H9 (cell line): ENCODE measurements at regions not wholly inside any gene's neighbourhood (a gene's known extent, or its start where the extent isn't known, plus 50 kb on each side); places are given as distances from the start of the nearest gene placed in this dataset.

Experiments
- DNase-seq: peaks from one replicate; pipeline ENCODE4 v3.0.0-alpha.2; 2017
- H2AFZ ChIP-seq: one replicate; pipeline ENCODE4 v1.6.1; 2013; ENCODE audit warnings: mild to moderate bottlenecking, low read length, control low read depth, moderate library complexity
- H2AK5ac ChIP-seq: 2 replicates; pipeline ENCODE4 v1.6.1; 2013; ENCODE audit warnings: low read length, control low read depth, mixed read lengths; ENCODE audit not compliant: insufficient read length
- H2BK120ac ChIP-seq: one replicate; pipeline ENCODE4 v1.6.1; 2013; ENCODE audit warnings: low read depth, mild to moderate bottlenecking, low read length, control low read depth, inconsistent platforms; ENCODE audit not compliant: poor library complexity, severe bottlenecking
- H2BK12ac ChIP-seq: 2 replicates; pipeline ENCODE4 v1.6.1; 2013; ENCODE audit warnings: low read length, control low read depth, mixed read lengths, low read depth; ENCODE audit not compliant: insufficient read length
- H2BK15ac ChIP-seq: 2 replicates; pipeline ENCODE4 v1.6.1; 2013; ENCODE audit warnings: low read depth, low read length, control low read depth
- H2BK20ac ChIP-seq: one replicate; pipeline ENCODE4 v1.6.1; 2013; ENCODE audit warnings: low read depth, mild to moderate bottlenecking, low read length, control low read depth, inconsistent platforms; ENCODE audit not compliant: poor library complexity, severe bottlenecking
- H2BK5ac ChIP-seq: 2 replicates; pipeline ENCODE4 v1.6.1; 2013; ENCODE audit warnings: low read length, control low read depth, mixed read lengths; ENCODE audit not compliant: insufficient read length
- H3K14ac ChIP-seq: 2 replicates; pipeline ENCODE4 v1.6.1; 2013; ENCODE audit warnings: low read length, control low read depth; ENCODE audit not compliant: insufficient read depth
- H3K18ac ChIP-seq: 2 replicates; pipeline ENCODE4 v1.6.1; 2013; ENCODE audit warnings: low read depth, mild to moderate bottlenecking, mixed read lengths, low read length, control low read depth; ENCODE audit not compliant: insufficient read length
- H3K23ac ChIP-seq: 2 replicates; pipeline ENCODE4 v1.6.1; 2013; ENCODE audit warnings: low read length, control low read depth, mixed read lengths, low read depth; ENCODE audit not compliant: insufficient read length
- H3K23me2 ChIP-seq: 2 replicates; pipeline ENCODE4 v1.6.1; 2013; ENCODE audit warnings: low read depth, mild to moderate bottlenecking, mixed read lengths, low read length, control low read depth; ENCODE audit not compliant: insufficient read length, poor library complexity, severe bottlenecking
- H3K27ac ChIP-seq: 2 replicates; pipeline ENCODE4 v1.5.1; 2013; ENCODE audit warnings: low read length, control low read depth, mixed read lengths, low read depth; ENCODE audit not compliant: insufficient read length
- H3K27me3 ChIP-seq: 2 replicates; pipeline ENCODE4 v1.6.1; 2013; ENCODE audit warnings: low read length, control low read depth, inconsistent platforms; ENCODE audit not compliant: insufficient read depth
- H3K4ac ChIP-seq: 2 replicates; pipeline ENCODE4 v1.6.1; 2013; ENCODE audit warnings: low read depth, mild to moderate bottlenecking, control low read depth, inconsistent platforms, low read length, moderate library complexity
- H3K4me1 ChIP-seq: 2 replicates; pipeline ENCODE4 v1.6.1; 2013; ENCODE audit warnings: low read length, control low read depth, inconsistent platforms; ENCODE audit not compliant: insufficient read depth
- H3K4me2 ChIP-seq: 2 replicates; pipeline ENCODE4 v1.6.1; 2013; ENCODE audit warnings: low read length, control low read depth, mixed read lengths; ENCODE audit not compliant: insufficient read length, insufficient read depth
- H3K56ac ChIP-seq: 2 replicates; pipeline ENCODE4 v1.6.1; 2013; ENCODE audit warnings: low read depth, mild to moderate bottlenecking, mixed read lengths, low read length, control low read depth; ENCODE audit not compliant: insufficient read length
- H3K79me1 ChIP-seq: 2 replicates; pipeline ENCODE4 v1.6.1; 2013; ENCODE audit warnings: low read depth, mild to moderate bottlenecking, moderate library complexity, low read length, control low read depth, inconsistent platforms; ENCODE audit not compliant: insufficient read depth, poor library complexity, severe bottlenecking
- H3K79me2 ChIP-seq: 2 replicates; pipeline ENCODE4 v1.6.1; 2013; ENCODE audit warnings: low read length, control low read depth, inconsistent platforms; ENCODE audit not compliant: insufficient read depth
- H3K9ac ChIP-seq: 2 replicates; pipeline ENCODE4 v1.6.1; 2013; ENCODE audit warnings: low read length, control low read depth, mixed read lengths; ENCODE audit not compliant: insufficient read length; ENCODE audit errors: extremely low read depth
- H3K9me3 ChIP-seq: one replicate; pipeline ENCODE4 v1.6.1; 2013; ENCODE audit warnings: low read depth, low read length, inconsistent platforms; ENCODE audit not compliant: control insufficient read depth
- H3T11ph ChIP-seq: one replicate; pipeline ENCODE4 v1.6.1; 2013; ENCODE audit warnings: mild to moderate bottlenecking, low read length, control low read depth, inconsistent platforms
- H4K20me1 ChIP-seq: one replicate; pipeline ENCODE4 v1.6.1; 2013; ENCODE audit not compliant: control insufficient read depth, insufficient read length, insufficient read depth
- H4K5ac ChIP-seq: 2 replicates; pipeline ENCODE4 v1.6.1; 2013; ENCODE audit warnings: low read depth, mild to moderate bottlenecking, mixed read lengths, low read length, control low read depth; ENCODE audit not compliant: insufficient read length
- H4K8ac ChIP-seq: replicated peaks from 2 replicates; pipeline ENCODE4 v1.6.1; 2013; ENCODE audit warnings: low read length, control low read depth, mixed read lengths, low read depth; ENCODE audit not compliant: insufficient read length
- H4K91ac ChIP-seq: 2 replicates; pipeline ENCODE4 v1.6.1; 2013; ENCODE audit warnings: low read depth, mild to moderate bottlenecking, moderate library complexity, mixed read lengths, low read length, control low read depth; ENCODE audit not compliant: insufficient read length
- H3K27ac Mint-ChIP-seq, 3 experiments: 2 replicates in 2 of 3; 3 replicates in 1 of 3; pipeline ENCODE4 v1.8.0; 2020 to 2021; ENCODE audit warnings: mixed read lengths in 3 of 3, mild to moderate bottlenecking in 1 of 3, moderate library complexity in 1 of 3
- H3K27me3 Mint-ChIP-seq: 2 replicates; pipeline ENCODE4 v1.8.0; 2021; ENCODE audit warnings: low read depth, mild to moderate bottlenecking, moderate library complexity, mixed read lengths
- H3K36me3 Mint-ChIP-seq, 3 experiments: 2 replicates in 2 of 3; 3 replicates in 1 of 3; pipeline ENCODE4 v1.8.0; 2020 to 2021; ENCODE audit warnings: low read depth in 3 of 3, mixed read lengths in 3 of 3; ENCODE audit not compliant: insufficient read depth in 1 of 3
- H3K4me1 Mint-ChIP-seq, 2 experiments: 2 replicates each; pipeline ENCODE4 v1.8.0; 2020; ENCODE audit warnings: mixed read lengths in 2 of 2
- H3K4me3 Mint-ChIP-seq, 2 experiments: 2 replicates in 1 of 2; 3 replicates in 1 of 2; pipeline ENCODE4 v1.8.0; 2020 to 2021; ENCODE audit warnings: mild to moderate bottlenecking in 2 of 2, mixed read lengths in 2 of 2, moderate library complexity in 1 of 2
- H3K9me3 Mint-ChIP-seq, 2 experiments: 2 replicates in 1 of 2; 3 replicates in 1 of 2; pipeline ENCODE4 v1.8.0; 2020; ENCODE audit warnings: mild to moderate bottlenecking in 2 of 2, mixed read lengths in 2 of 2, moderate library complexity in 1 of 2
- CTCF ChIP-seq: fragments of 200-600 bp; sonication (generic); conservative IDR thresholded peaks from 3 replicates; pipeline ENCODE4 v1.8.0; 2021; ENCODE audit warnings: antibody characterized with exemption, mild to moderate bottlenecking
- WGBS: extraction: QIAGEN DNeasy Blood & Tissue Kit; methylation state at CpG from one replicate; pipeline ENCODE4 v1.1.7; 2013; ENCODE audit warnings: missing lambda C conversion rate, low lambda C conversion rate, mixed read lengths; ENCODE audit not compliant: insufficient read length; ENCODE audit errors: extremely low coverage; 5-methylcytosine and 5-hydroxymethylcytosine counted together

- no peaks in the 10 kb centered on the region; a peak in 1 of 5 replicates for H3K9me3 Mint-ChIP-seq
- Histone ChIP-seq H2BK5ac (no peak overlapping the region), H3K79me2 (no peaks in the 10 kb centered on the region), H3K9me3 (no peaks in the 10 kb centered on the region), H2AK5ac (no peak overlapping the region), H3K9ac (no peak overlapping the region), H2AFZ (no peak overlapping the region), H3K4me1 (peaks cover 2% of the 10 kb centered on the region; the same call in 1 of the 2 replicates), H3K79me1 (no peaks in the 10 kb centered on the region), H3K4me2 (no peak overlapping the region), H3K4ac (no peak overlapping the region), H4K5ac (no peak overlapping the region), H4K20me1 (no peaks in the 10 kb centered on the region), H4K91ac (no peak overlapping the region), H3K27me3 (no peaks in the 10 kb centered on the region), H2BK15ac (no peak overlapping the region), H2BK12ac (no peak overlapping the region), H3K23ac (no peak overlapping the region), H3K27ac (no peak overlapping the region), H2BK120ac (no peak overlapping the region), H3K23me2 (no peaks in the 10 kb centered on the region), H4K8ac (no peak overlapping the region), H3K14ac (no peak overlapping the region), H2BK20ac (no peak overlapping the region), H3T11ph (no peak overlapping the region), H3K56ac (no peak overlapping the region), H3K18ac (no peak overlapping the region)
- no peaks in the 10 kb centered on the region for H3K27me3 Mint-ChIP-seq
- no CpG with 5 or more reads among the region's 2 CpGs for whole genome bisulfite sequencing
- H3K36me3 Mint-ChIP-seq: no peaks in the 10 kb centered on the region; a peak in 1 of 7 replicates
- TF ChIP-seq CTCF: no peak
- peak overlapping the region in 1 of 3 experiments; percentile 76; a peak in 3 of 7 replicates for H3K27ac Mint-ChIP-seq
- peaks cover 42 to 47% of the 10 kb centered on the region in 2 experiments for H3K4me1 Mint-ChIP-seq
- DNase-seq: no peak
- H3K4me3 Mint-ChIP-seq: no peak overlapping the region
Measured at GRCh38 chr3:155014953-155015352, 65.2 kb upstream of the MME start.
